ENCODE measurements at regions not wholly inside any gene's neighbourhood (a gene's known extent, or its start where the extent isn't known, plus 50 kb on each side); places are given as distances from the start of the nearest gene placed in this dataset.
"Not testable (repeated sequence)": the region's sequence is repeated elsewhere in the genome, so short reads cannot be mapped to it uniquely, and the experiment has no call there.

DNA sequence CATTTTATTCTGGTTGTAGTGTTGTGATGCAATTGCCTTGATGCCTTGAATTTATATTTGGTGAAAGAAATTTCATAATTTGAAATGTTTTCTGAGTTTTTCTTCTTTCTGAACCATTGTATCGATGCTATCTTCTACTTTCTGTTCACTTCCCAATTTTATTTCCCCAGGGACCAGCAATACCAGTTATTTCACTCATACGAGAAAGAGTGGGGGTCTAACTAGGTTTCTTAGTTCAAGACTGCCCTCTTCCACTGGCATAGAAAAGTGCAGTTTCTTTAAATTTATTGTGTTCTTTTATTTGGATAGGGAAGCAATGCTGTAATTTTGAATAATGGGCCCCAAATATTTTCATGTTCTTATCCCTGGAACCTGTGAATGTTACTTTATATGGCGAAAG lies 544.0 kb upstream of the ADGRL3 start:
- H3K4me3 ChIP-seq = no peak overlapping the region
- H3K4me1 ChIP-seq (replicated peaks in 1 of 2) = no peaks in the 10 kb centered on the region
- ATAC-seq (replicated peaks in 6 of 8) = no peak
- in situ Hi-C loops (cut with MboI; ENCODE audit: low pct_unique_long_range_greater_than_20kb in 2 of 9, low sequenced_read_pairs in 9 of 9, unreplicated experiment in 9 of 9) = no loop called here
- H3K27ac ChIP-seq = no peak overlapping the region
- 0 to 100% (median 79%) methylated on average over 2 to 3 of the region's 3 CpGs; no CpG with 5 or more reads in 1 of the 10 experiments for WGBS, 10 experiments

- in situ Hi-C loops (cut with MboI; ENCODE audit: low pct_unique_long_range_greater_than_20kb in 2 of 9, low sequenced_read_pairs in 9 of 9, unreplicated experiment in 9 of 9) = no loop called here
- no peak overlapping the region for H3K27ac ChIP-seq
- ATAC-seq (replicated peaks in 6 of 8) = no peak
- H3K4me1 ChIP-seq (replicated peaks in 1 of 2) = no peaks in the 10 kb centered on the region
- H3K4me3 ChIP-seq = no peak overlapping the region
- WGBS, 10 experiments = 0 to 88% (median 85%) methylated on average over 2 to 3 of the region's 3 CpGs; no CpG with 5 or more reads in 1 of the 10 experiments
Observed at GRCh38 chr4:60657041-60657440, 543.1 kb upstream of the ADGRL3 start.

DNA sequence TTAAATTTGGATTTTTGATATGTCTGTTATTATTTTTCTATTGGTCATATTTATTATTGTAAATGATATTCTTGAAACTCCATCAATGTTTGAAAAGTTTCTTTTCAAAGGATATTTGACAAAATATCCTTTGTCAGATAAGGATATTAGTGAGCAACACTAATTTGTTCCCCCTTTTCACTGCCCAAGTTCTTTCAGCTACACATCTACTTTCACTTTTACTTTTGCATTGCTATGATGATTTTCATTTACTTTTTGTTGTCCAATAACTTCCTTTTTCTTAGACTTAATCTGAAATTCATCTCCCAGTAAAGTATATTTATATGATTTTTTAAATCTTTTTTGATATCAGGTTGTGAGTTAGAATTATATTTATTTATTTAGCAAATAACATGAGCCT lies 542.3 kb upstream of the ADGRL3 start:
- Histone ChIP-seq H3K4me1 (replicated peaks in 1 of 2) (no peaks in the 10 kb centered on the region), H3K27ac (no peak overlapping the region), H3K4me3 (no peak overlapping the region)
- in situ Hi-C loops (cut with MboI; ENCODE audit: low pct_unique_long_range_greater_than_20kb in 2 of 9, low sequenced_read_pairs in 9 of 9, unreplicated experiment in 9 of 9) = no loop called here
- ATAC-seq (replicated peaks in 6 of 8) = no peak

- 17 to 100% (median 83%) methylated on average over 1 to 4 of the region's 4 CpGs for WGBS, 10 experiments
- no peak overlapping the region for H3K27ac ChIP-seq
- no peaks in the 10 kb centered on the region for H3K4me1 ChIP-seq (replicated peaks in 1 of 2)
- in situ Hi-C loops (cut with MboI; ENCODE audit: low pct_unique_long_range_greater_than_20kb in 2 of 9, low sequenced_read_pairs in 9 of 9, unreplicated experiment in 9 of 9) = no loop called here
- ATAC-seq (replicated peaks in 6 of 8) = no peak
- no peak overlapping the region for H3K4me3 ChIP-seq
Observed at GRCh38 chr4:60663769-60664168, 536.4 kb upstream of the ADGRL3 start.

DNA sequence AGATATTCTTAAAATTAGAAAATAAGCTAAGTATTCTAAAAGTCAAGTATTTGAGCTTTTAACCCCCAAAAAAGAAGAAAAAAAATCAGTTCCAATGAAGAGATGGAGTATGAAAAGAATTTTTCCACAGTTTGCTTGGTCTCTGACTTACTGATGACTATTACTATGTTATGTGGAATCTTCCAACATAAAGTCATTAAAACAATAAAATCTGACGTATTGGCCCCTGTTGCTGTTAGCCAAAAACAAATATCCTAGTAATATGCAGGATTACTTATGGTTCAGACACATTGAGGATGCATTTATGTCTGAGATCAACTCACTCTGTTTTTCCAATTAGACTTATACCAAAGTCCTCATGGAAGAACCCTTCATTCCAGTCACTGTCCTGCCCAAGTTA lies 517.2 kb upstream of the ADGRL3 start:
- in situ Hi-C loops (cut with MboI; ENCODE audit: low pct_unique_long_range_greater_than_20kb in 2 of 9, low sequenced_read_pairs in 9 of 9, unreplicated experiment in 9 of 9) = no loop called here
- no peak overlapping the region for H3K27ac ChIP-seq
- no peak for ATAC-seq (replicated peaks in 6 of 8)
- WGBS, 10 experiments = 0 to 100% (median 65%) methylated on average over 1 of the region's 1 CpG
- no peak overlapping the region for H3K4me3 ChIP-seq
- peaks cover 0 to 5% of the 10 kb centered on the region in 2 donors for H3K4me1 ChIP-seq (replicated peaks in 1 of 2)

GRCh38 chr4:60683357-60683756 lies 516.8 kb upstream of the ADGRL3 start:
- no peak overlapping the region for H3K4me3 ChIP-seq
- ATAC-seq (replicated peaks in 6 of 8) = peak in 1 of 8 experiments; percentile 52
- 0 to 100% (median 83%) methylated on average over 1 of the region's 1 CpG; no CpG with 5 or more reads in 3 of the 10 experiments for WGBS, 10 experiments
- in situ Hi-C loops (cut with MboI; ENCODE audit: low pct_unique_long_range_greater_than_20kb in 2 of 9, low sequenced_read_pairs in 9 of 9, unreplicated experiment in 9 of 9) = no loop called here
- H3K27ac ChIP-seq = no peak overlapping the region
- H3K4me1 ChIP-seq (replicated peaks in 1 of 2) = peaks cover 0 to 6% of the 10 kb centered on the region in 2 donors

DNA sequence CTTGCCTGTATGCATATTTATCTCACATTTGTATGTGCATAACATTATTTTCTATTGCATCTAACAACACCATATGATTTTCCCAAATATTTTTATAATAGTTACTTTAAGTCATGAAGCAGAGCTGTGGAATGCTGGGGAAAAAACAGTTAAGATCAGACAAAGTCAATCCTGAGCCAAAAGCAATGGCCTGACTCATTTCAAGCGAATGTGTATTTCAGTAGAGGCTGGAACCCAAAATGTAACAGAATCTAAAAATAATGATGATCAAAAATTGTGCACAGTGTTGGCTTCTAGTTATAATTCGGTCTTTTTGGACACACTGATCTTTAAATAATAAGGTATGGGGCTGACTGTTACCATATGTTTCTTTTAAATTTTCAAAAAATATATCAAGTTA lies 516.2 kb upstream of the ADGRL3 start:
- in situ Hi-C loops (cut with MboI; ENCODE audit: low pct_unique_long_range_greater_than_20kb in 2 of 9, low sequenced_read_pairs in 9 of 9, unreplicated experiment in 9 of 9) = no loop called here
- Histone ChIP-seq H3K4me3 (no peak overlapping the region), H3K27ac (no peak overlapping the region), H3K4me1 (replicated peaks in 1 of 2) (peaks cover 0 to 6% of the 10 kb centered on the region in 2 donors)
- 0 to 100% (median 62%) methylated on average over 1 to 2 of the region's 2 CpGs; no CpG with 5 or more reads in 1 of the 10 experiments for WGBS, 10 experiments
- peak in 1 of 8 experiments; percentile 31 for ATAC-seq (replicated peaks in 6 of 8)

- ATAC-seq (replicated peaks in 6 of 8); H3K4me3 ChIP-seq; H3K27ac ChIP-seq; H3K4me1 ChIP-seq (replicated peaks in 1 of 2); in situ Hi-C loops (cut with MboI; ENCODE audit: low pct_unique_long_range_greater_than_20kb in 2 of 9, low sequenced_read_pairs in 9 of 9, unreplicated experiment in 9 of 9): not testable (repeated sequence)
- 0 to 100% (median 78%) methylated on average over 1 to 3 of the region's 5 CpGs; no CpG with 5 or more reads in 5 of the 10 experiments for WGBS, 10 experiments
Observed at GRCh38 chr4:60696062-60696461, 504.1 kb upstream of the ADGRL3 start.

DNA sequence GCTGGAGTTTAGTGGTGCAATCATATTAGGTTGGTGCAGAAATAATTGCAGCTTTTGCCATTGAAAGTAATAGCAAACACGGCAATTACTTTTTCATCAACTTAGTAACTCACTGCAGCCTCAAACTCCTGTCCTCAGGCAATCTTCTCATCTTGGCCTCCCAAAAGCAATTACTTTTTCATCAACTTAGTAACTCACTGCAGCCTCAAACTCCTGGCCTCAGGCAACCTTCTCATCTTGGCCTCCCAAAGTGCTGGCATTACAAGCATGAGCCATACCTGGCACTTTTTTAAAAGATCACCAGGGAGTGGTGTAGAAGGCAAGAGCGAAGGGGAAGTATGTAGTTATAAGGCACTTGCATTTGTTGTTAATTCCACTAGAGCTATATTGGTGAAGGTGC lies 491.1 kb upstream of the ADGRL3 start:
- ATAC-seq (replicated peaks in 6 of 8) = no peak
- 0 to 100% (median 66%) methylated on average over 1 to 2 of the region's 2 CpGs; no CpG with 5 or more reads in 1 of the 10 experiments for WGBS, 10 experiments
- in situ Hi-C loops (cut with MboI; ENCODE audit: low pct_unique_long_range_greater_than_20kb in 2 of 9, low sequenced_read_pairs in 9 of 9, unreplicated experiment in 9 of 9) = no loop called here
- Histone ChIP-seq H3K27ac (no peak overlapping the region), H3K4me3 (no peak overlapping the region), H3K4me1 (replicated peaks in 1 of 2) (no peaks in the 10 kb centered on the region)

DNA sequence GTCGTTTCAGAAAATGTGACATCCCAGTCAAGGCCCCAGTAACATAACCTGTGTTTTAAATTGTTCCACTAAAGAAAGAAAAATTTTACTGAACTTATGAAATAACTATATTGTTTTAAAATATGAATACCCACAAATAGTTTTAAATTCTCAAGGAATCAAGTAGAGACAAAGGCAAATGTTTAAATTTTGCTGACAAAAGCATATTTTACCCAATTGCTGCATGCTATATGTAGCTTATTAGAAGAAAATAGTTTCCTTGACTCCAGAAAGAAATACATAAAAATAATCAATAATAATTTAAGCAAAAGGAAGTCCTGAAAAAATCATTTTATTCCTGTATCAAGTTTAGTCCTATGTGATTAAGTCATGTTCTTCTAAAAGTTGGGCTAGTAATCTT lies 481.3 kb upstream of the ADGRL3 start:
- H3K4me3 ChIP-seq = no peak overlapping the region
- no peaks in the 10 kb centered on the region for H3K4me1 ChIP-seq (replicated peaks in 1 of 2)
- WGBS, 10 experiments = 0 to 100% (median 71%) methylated on average over 1 of the region's 1 CpG; no CpG with 5 or more reads in 1 of the 10 experiments
- no peak for ATAC-seq (replicated peaks in 6 of 8)
- H3K27ac ChIP-seq = no peak overlapping the region
- in situ Hi-C loops (cut with MboI; ENCODE audit: low pct_unique_long_range_greater_than_20kb in 2 of 9, low sequenced_read_pairs in 9 of 9, unreplicated experiment in 9 of 9) = no loop called here

- WGBS, 10 experiments = 0 to 100% (median 58%) methylated on average over 1 of the region's 1 CpG; no CpG with 5 or more reads in 2 of the 10 experiments
- in situ Hi-C loops (cut with MboI; ENCODE audit: low pct_unique_long_range_greater_than_20kb in 2 of 9, low sequenced_read_pairs in 9 of 9, unreplicated experiment in 9 of 9) = no loop called here
- H3K4me1 ChIP-seq (replicated peaks in 1 of 2) = no peaks in the 10 kb centered on the region
- H3K27ac ChIP-seq = no peak overlapping the region
- ATAC-seq (replicated peaks in 6 of 8) = no peak
- H3K4me3 ChIP-seq = no peak overlapping the region
Observed at GRCh38 chr4:60721685-60722084, 478.4 kb upstream of the ADGRL3 start.

DNA sequence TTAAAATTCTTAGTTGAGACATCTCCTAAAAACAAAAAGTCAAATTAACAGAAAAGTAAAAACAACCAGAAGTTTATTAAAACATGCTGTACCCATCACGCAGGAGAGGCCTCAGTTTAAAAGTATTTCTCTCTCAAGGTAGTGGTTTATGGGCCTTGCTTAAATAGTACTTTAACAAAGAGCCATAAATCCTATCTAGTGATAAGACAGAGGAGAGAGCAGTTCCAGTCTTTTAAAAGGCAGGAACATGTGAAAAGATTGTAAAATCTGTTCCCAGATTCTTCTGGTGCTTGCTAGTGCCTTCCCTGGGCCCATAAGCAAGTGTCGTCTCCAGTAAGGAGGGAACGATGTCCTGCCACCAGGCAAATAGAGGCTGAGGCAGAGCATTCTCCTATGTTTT lies 476.3 kb upstream of the ADGRL3 start:
- 0 to 97% (median 70%) methylated on average over 1 to 3 of the region's 3 CpGs; no CpG with 5 or more reads in 4 of the 10 experiments for WGBS, 10 experiments
- ATAC-seq (replicated peaks in 6 of 8) = no peak
- H3K4me1 ChIP-seq (replicated peaks in 1 of 2) = no peaks in the 10 kb centered on the region
- H3K4me3 ChIP-seq = no peak overlapping the region
- in situ Hi-C loops (cut with MboI; ENCODE audit: low pct_unique_long_range_greater_than_20kb in 2 of 9, low sequenced_read_pairs in 9 of 9, unreplicated experiment in 9 of 9) = no loop called here
- H3K27ac ChIP-seq = no peak overlapping the region

- no peaks in the 10 kb centered on the region for H3K4me1 ChIP-seq (replicated peaks in 1 of 2)
- no peak overlapping the region for H3K27ac ChIP-seq
- 0 to 100% (median 86%) methylated on average over 1 to 3 of the region's 3 CpGs; no CpG with 5 or more reads in 2 of the 10 experiments for WGBS, 10 experiments
- H3K4me3 ChIP-seq = no peak overlapping the region
- in situ Hi-C loops (cut with MboI; ENCODE audit: low pct_unique_long_range_greater_than_20kb in 2 of 9, low sequenced_read_pairs in 9 of 9, unreplicated experiment in 9 of 9) = no loop called here
- peak in 1 of 8 experiments; percentile 37 for ATAC-seq (replicated peaks in 6 of 8)
Observed at GRCh38 chr4:60724623-60725022, 475.5 kb upstream of the ADGRL3 start.

GRCh38 chr4:60726779-60727178 lies 473.3 kb upstream of the ADGRL3 start:
- in situ Hi-C loops (cut with MboI; ENCODE audit: low pct_unique_long_range_greater_than_20kb in 2 of 9, low sequenced_read_pairs in 9 of 9, unreplicated experiment in 9 of 9) = no loop called here
- H3K4me1 ChIP-seq (replicated peaks in 1 of 2) = no peaks in the 10 kb centered on the region
- peak in 1 of 8 experiments; percentile 28 for ATAC-seq (replicated peaks in 6 of 8)
- no peak overlapping the region for H3K27ac ChIP-seq
- H3K4me3 ChIP-seq = no peak overlapping the region
